Osteoblast (primary cell): ENCODE measurements at regions not wholly inside any gene's neighbourhood (a gene's known extent, or its start where the extent isn't known, plus 50 kb on each side); places are given as distances from the start of the nearest gene placed in this dataset.

Source experiments
- DNase-seq: peaks from one replicate; pipeline ENCODE4 v3.0.0; 2011; ENCODE audit warnings: low spot score, mixed read lengths; ENCODE audit not compliant: insufficient read length; ENCODE audit errors: missing footprints
- H2AFZ ChIP-seq: 2 replicates; pipeline ENCODE4 v1.6.0; 2011; ENCODE audit warnings: mild to moderate bottlenecking, low read length
- H3K27ac ChIP-seq: 2 replicates; pipeline ENCODE4 v1.5.1; 2011; ENCODE audit warnings: mild to moderate bottlenecking, low read depth, low read length, moderate library complexity
- H3K27me3 ChIP-seq: 2 replicates; pipeline ENCODE4 v1.6.0; 2012; ENCODE audit warnings: mild to moderate bottlenecking, control low read depth, inconsistent platforms, low read length, moderate library complexity; ENCODE audit not compliant: insufficient read depth
- H3K36me3 ChIP-seq: 2 replicates; pipeline ENCODE4 v1.5.1; 2011; ENCODE audit warnings: mild to moderate bottlenecking, low read length, control low read depth, moderate library complexity; ENCODE audit not compliant: insufficient read depth
- H3K4me1 ChIP-seq: 2 replicates; pipeline ENCODE4 v1.5.1; 2011; ENCODE audit warnings: mild to moderate bottlenecking, low read length, control low read depth, moderate library complexity; ENCODE audit not compliant: insufficient read depth
- H3K4me2 ChIP-seq: 2 replicates; pipeline ENCODE4 v1.6.0; 2011; ENCODE audit warnings: mild to moderate bottlenecking, low read length; ENCODE audit not compliant: insufficient read depth
- H3K4me3 ChIP-seq: fragments of 200-600 bp; sonication (generic); 3 replicates; pipeline ENCODE4 v1.5.1; 2012; ENCODE audit warnings: mild to moderate bottlenecking, low read length, inconsistent platforms; ENCODE audit not compliant: insufficient read depth
- H3K79me2 ChIP-seq: 2 replicates; pipeline ENCODE4 v1.6.0; 2012; ENCODE audit warnings: mild to moderate bottlenecking, low read length, control low read depth, inconsistent platforms; ENCODE audit not compliant: insufficient read depth
- H3K9me3 ChIP-seq: 2 replicates; pipeline ENCODE4 v1.5.1; 2011; ENCODE audit warnings: low read depth, low read length, control low read depth
- H4K20me1 ChIP-seq: 2 replicates; pipeline ENCODE4 v1.6.0; 2012; ENCODE audit warnings: mild to moderate bottlenecking, low read length, control low read depth; ENCODE audit not compliant: insufficient read depth
- TF ChIP-seq, protein P1 (sequence below): IDR thresholded peaks from 2 replicates; pipeline ENCODE4 v1.5.1; 2011; ENCODE audit warnings: mild to moderate bottlenecking, low read depth, low read length, moderate library complexity; ENCODE audit errors: extremely low read depth

DNA sequence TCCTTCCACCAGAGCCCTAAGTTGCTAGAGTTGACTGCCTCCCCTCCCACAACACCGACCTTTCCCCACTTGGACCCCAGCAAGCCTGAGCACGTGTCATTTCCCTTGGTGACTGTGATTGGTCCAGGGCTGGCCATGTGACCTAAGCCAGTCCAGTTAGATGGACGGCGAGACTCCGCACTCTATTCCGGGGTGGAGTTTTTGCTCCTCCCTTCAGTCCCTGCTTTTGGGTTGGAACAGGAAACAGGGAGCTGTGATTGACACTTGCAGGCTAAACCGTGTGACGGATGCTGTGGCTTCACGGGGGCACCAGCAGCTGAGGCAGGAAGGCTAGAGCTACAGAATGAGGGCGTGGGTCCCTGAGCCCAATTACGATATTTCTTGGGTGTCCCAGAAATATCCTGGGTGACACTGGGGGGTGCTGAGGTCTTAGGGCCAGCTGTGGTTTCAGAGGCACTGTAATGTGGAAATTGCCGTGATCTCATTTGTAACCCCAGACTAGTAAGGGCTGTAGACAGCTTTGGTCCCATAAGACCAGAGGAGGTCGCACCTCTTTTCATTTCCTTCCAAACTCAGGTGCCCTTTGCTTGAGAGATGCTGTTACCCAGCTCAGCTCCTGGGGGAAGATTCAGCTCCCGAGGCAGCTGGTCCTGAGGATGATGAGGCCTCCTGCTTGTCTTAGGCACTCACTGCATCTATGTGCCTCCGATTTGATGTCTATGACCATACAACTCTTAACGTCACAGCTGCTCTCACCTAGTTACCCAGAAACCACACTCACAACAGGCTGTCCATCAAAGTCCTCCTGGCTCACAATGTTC lies 102.7 kb upstream of the NPTX2 start:
- no peak for DNase-seq
- Histone ChIP-seq H3K4me3 (no peak overlapping the region), H3K27me3 (no peaks in the 10 kb centered on the region), H3K79me2 (no peaks in the 10 kb centered on the region), H2AFZ (no peak overlapping the region), H4K20me1 (no peaks in the 10 kb centered on the region), H3K4me2 (no peak overlapping the region), H3K9me3 (no peaks in the 10 kb centered on the region), H3K36me3 (no peaks in the 10 kb centered on the region), H3K27ac (no peak overlapping the region), H3K4me1 (no peaks in the 10 kb centered on the region)
- TF ChIP-seq, protein P1, sequence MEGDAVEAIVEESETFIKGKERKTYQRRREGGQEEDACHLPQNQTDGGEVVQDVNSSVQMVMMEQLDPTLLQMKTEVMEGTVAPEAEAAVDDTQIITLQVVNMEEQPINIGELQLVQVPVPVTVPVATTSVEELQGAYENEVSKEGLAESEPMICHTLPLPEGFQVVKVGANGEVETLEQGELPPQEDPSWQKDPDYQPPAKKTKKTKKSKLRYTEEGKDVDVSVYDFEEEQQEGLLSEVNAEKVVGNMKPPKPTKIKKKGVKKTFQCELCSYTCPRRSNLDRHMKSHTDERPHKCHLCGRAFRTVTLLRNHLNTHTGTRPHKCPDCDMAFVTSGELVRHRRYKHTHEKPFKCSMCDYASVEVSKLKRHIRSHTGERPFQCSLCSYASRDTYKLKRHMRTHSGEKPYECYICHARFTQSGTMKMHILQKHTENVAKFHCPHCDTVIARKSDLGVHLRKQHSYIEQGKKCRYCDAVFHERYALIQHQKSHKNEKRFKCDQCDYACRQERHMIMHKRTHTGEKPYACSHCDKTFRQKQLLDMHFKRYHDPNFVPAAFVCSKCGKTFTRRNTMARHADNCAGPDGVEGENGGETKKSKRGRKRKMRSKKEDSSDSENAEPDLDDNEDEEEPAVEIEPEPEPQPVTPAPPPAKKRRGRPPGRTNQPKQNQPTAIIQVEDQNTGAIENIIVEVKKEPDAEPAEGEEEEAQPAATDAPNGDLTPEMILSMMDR = no peak

DNA sequence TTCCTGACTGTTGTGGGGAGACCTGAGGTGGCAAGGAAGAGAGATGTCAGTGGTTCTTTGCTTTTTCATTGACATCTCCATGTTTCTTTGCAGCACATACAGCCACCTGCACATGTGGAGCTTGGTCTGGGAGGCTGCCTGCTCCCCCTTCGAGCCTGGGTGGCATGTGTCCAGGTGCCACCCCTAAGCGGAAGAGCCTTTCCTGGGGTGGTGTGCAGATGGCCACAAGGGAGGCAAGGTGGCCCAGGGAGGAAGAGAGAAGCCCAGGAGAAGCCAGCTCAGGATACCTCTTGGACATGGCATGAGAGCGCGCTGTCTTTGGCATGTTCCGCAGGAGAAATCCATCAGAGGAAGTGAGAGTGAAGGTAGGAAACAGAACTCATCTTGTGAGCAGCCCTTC lies 105.9 kb upstream of the NPTX2 start:
- no peak overlapping the region for H2AFZ ChIP-seq
- H3K27me3 ChIP-seq = no peaks in the 10 kb centered on the region
- H3K4me3 ChIP-seq = no peak overlapping the region
- no peaks in the 10 kb centered on the region for H3K36me3 ChIP-seq
- no peak for DNase-seq
- no peak overlapping the region for H3K27ac ChIP-seq
- H3K9me3 ChIP-seq = no peaks in the 10 kb centered on the region
- no peaks in the 10 kb centered on the region for H4K20me1 ChIP-seq
- H3K79me2 ChIP-seq = no peaks in the 10 kb centered on the region
- TF ChIP-seq, protein P1 = no peak
- no peaks in the 10 kb centered on the region for H3K4me1 ChIP-seq
- no peak overlapping the region for H3K4me2 ChIP-seq

DNA sequence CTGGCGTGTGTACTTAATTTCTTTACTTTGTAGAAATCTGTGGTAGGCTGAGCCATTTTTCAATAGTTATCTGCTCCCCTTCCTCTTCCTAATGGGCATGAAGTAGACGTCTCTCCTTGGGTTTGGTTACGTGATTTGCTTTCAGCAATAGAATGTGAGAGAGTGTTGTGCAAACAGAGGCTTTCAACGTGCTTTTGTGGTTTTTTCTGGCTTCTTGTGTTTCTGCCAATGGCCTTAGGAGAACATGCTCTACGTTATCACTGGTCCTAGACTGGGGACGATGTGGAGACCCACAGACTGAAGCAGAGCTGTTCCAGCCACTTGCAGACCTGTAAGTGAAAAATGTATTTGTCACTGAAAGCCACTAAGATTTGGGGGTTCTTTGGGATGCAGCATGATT lies 107.2 kb upstream of the NPTX2 start:
- Histone ChIP-seq H3K27ac (no peak overlapping the region), H3K27me3 (no peaks in the 10 kb centered on the region), H3K4me3 (no peak overlapping the region), H2AFZ (no peak overlapping the region), H3K4me1 (no peaks in the 10 kb centered on the region), H3K79me2 (no peaks in the 10 kb centered on the region), H4K20me1 (no peaks in the 10 kb centered on the region), H3K9me3 (no peaks in the 10 kb centered on the region), H3K4me2 (no peak overlapping the region), H3K36me3 (no peaks in the 10 kb centered on the region)
- TF ChIP-seq, protein P1 = no peak
- DNase-seq = no peak

DNA sequence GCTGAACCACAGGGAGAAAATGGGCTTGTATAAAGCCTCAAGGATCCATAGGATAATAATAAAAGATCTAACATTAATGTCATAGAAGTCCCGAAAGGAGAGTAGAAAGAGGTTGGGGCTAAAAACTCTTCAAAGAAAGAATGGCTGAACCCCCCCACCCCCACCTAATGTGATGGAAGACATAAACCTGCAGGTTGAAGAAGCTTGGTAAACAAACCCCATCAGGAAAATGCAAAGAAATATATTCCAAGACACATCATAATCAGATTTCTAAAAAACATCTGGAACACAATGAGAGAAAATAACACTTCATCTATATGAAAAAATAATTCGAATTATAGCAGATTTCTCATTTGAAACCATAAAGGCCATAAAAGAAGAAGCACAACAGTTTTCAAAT lies 105.6 kb upstream of the BAIAP2L1 start:
- Histone ChIP-seq H4K20me1 (no peaks in the 10 kb centered on the region), H3K27me3 (no peaks in the 10 kb centered on the region), H3K79me2 (no peaks in the 10 kb centered on the region), H3K9me3 (no peaks in the 10 kb centered on the region), H3K4me2 (no peak overlapping the region), H2AFZ (no peak overlapping the region), H3K4me1 (no peaks in the 10 kb centered on the region), H3K4me3 (no peak overlapping the region), H3K36me3 (no peaks in the 10 kb centered on the region), H3K27ac (no peak overlapping the region)
- DNase-seq = no peak
- TF ChIP-seq, protein P1 = no peak
